HepG2 (cell line): ENCODE measurements at regions not wholly inside any gene's neighbourhood (a gene's known extent, or its start where the extent isn't known, plus 50 kb on each side); places are given as distances from the start of the nearest gene placed in this dataset.

Experiments
- ATAC-seq: fragments of 200-7000 bp; cut with Tn5 transposase; 3 replicates; pipeline ENCODE4 v1.9.1; 2020; ENCODE audit warnings: mild to moderate bottlenecking, moderate library complexity
- BruUV-seq: library from RNA; stranded (reverse); fragments of 400-500 nt; replicated peaks from 2 replicates; lab custom pipeline; 2021; lab: Mats Ljungman, UMichigan
- CTCF ChIA-PET: fragments of 300-600 bp; formaldehyde crosslinking; extraction: SDS; loops from one replicate; lab custom pipeline; 2021; ENCODE audit warnings: low total read pairs, inconsistent platforms, low intra/inter-chr PET ratio; lab: Yijun Ruan, JAX
- POLR2A ChIA-PET: fragments of 350-600 bp; sonication (Branson Sonifier 250); formaldehyde crosslinking; loops from one replicate; lab custom pipeline; 2020; ENCODE audit warnings: antibody characterized with exemption, inconsistent platforms; lab: Yijun Ruan, JAX
- DNase-seq: peaks from one replicate; pipeline ENCODE4 v3.0.0-alpha.2; 2015; ENCODE audit warnings: low spot score
- FAIRE-seq: peaks from 3 replicates; lab custom pipeline; 2011; peaks lifted over from hg19 to GRCh38; lab: Jason Lieb, UNC
- H2AFZ ChIP-seq: one replicate; pipeline ENCODE4 v1.6.1; 2011; ENCODE audit warnings: low read length, inconsistent platforms
- H3K27ac ChIP-seq: fragments of 300-600 bp; 3 replicates; pipeline ENCODE4 v1.8.0; 2011; ENCODE audit warnings: mixed run types, mild to moderate bottlenecking, mixed read lengths, low read length, inconsistent platforms; ENCODE audit not compliant: insufficient read depth; ENCODE audit errors: extremely low read length
- H3K27me3 ChIP-seq, 2 experiments: fragments of 200-600 bp in 1 of 2; 2 replicates in 1 of 2; 3 replicates in 1 of 2; pipeline versions ENCODE4 v1.6.0 to v1.8.0; 2011; ENCODE audit warnings: low read length in 2 of 2, mild to moderate bottlenecking in 2 of 2, moderate library complexity in 2 of 2, inconsistent platforms in 1 of 2; ENCODE audit not compliant: insufficient read depth in 2 of 2, control insufficient read depth in 1 of 2
- H3K36me3 ChIP-seq, 2 experiments: fragments of 200-600 bp in 1 of 2; replicated peaks in 1 of 2; 2 replicates in 1 of 2; 3 replicates in 1 of 2; pipeline versions ENCODE4 v1.5.1 to v1.8.0; 2011; ENCODE audit warnings: low read length in 2 of 2, inconsistent platforms in 1 of 2; ENCODE audit not compliant: insufficient read depth in 2 of 2, control insufficient read depth in 1 of 2
- H3K4me1 ChIP-seq: 2 replicates; pipeline ENCODE4 v1.5.1; 2012; ENCODE audit warnings: low read length, inconsistent platforms; ENCODE audit not compliant: insufficient read depth
- H3K4me2 ChIP-seq: 2 replicates; pipeline ENCODE4 v1.6.0; 2011; ENCODE audit warnings: low read depth, low read length, inconsistent platforms
- H3K4me3 ChIP-seq, 3 experiments: fragments of 200-600 bp in 1 of 3; sonication (generic), shearing (Covaris generic) in 1 of 3; replicated peaks in 1 of 3; 2 replicates each; pipeline ENCODE4 v1.5.1; 2011 to 2016; ENCODE audit warnings: low read length in 3 of 3, inconsistent platforms in 2 of 3, low read depth in 2 of 3, mild to moderate bottlenecking in 2 of 3, control low read depth in 1 of 3, mixed read lengths in 1 of 3; ENCODE audit not compliant: insufficient read depth in 1 of 3
- H3K79me2 ChIP-seq: one replicate; pipeline ENCODE4 v1.6.1; 2011; ENCODE audit warnings: low read length, inconsistent platforms; ENCODE audit not compliant: insufficient read depth
- H3K9ac ChIP-seq: 2 replicates; pipeline ENCODE4 v1.6.0; 2011; ENCODE audit warnings: mild to moderate bottlenecking, low read depth, low read length, inconsistent platforms; ENCODE audit not compliant: insufficient read depth
- H3K9me3 ChIP-seq: 2 replicates; pipeline ENCODE4 v1.5.1; 2012; ENCODE audit warnings: mild to moderate bottlenecking, low read length
- H4K20me1 ChIP-seq: 2 replicates; pipeline ENCODE4 v1.6.0; 2011; ENCODE audit warnings: inconsistent platforms, mild to moderate bottlenecking, low read length, moderate library complexity; ENCODE audit not compliant: insufficient read depth
- DNMT3B ChIP-seq: conservative IDR thresholded peaks from 2 replicates; pipeline ENCODE4 v1.6.1; 2016; ENCODE audit warnings: missing biosample characterization, control low read depth
- HMGA1 ChIP-seq: sonication (generic); formaldehyde crosslinking; conservative IDR thresholded peaks from 2 replicates; pipeline ENCODE4 v1.4.0; 2020; ENCODE audit warnings: missing genetic modification reagents
- KAT8 ChIP-seq: IDR thresholded peaks from 2 replicates; pipeline ENCODE4 v1.6.1; 2016; ENCODE audit warnings: missing genetic modification reagents, missing compliant biosample characterization
- KLF9 ChIP-seq: IDR thresholded peaks from 2 replicates; pipeline ENCODE4 v1.6.1; 2016; ENCODE audit warnings: low read depth
- MTF1 ChIP-seq: sonication (generic); formaldehyde crosslinking; IDR thresholded peaks from 2 replicates; pipeline ENCODE4 v1.5.0; 2020; ENCODE audit warnings: missing genetic modification reagents
- NAIF1 ChIP-seq: sonication (generic); formaldehyde crosslinking; IDR thresholded peaks from 2 replicates; pipeline ENCODE4 v1.5.0; 2020; ENCODE audit warnings: mild to moderate bottlenecking, missing genetic modification reagents, borderline replicate concordance
- NPAS2 ChIP-seq: sonication (generic); formaldehyde crosslinking; IDR thresholded peaks from 2 replicates; pipeline ENCODE4 v1.8.0; 2022; ENCODE audit warnings: mild to moderate bottlenecking, missing genetic modification reagents, borderline replicate concordance
- PLRG1 ChIP-seq: fragments of 450-650 bp; conservative IDR thresholded peaks from 2 replicates; pipeline ENCODE4 v1.6.1; 2016
- ZNF138 ChIP-seq: sonication (generic); formaldehyde crosslinking; IDR thresholded peaks from 2 replicates; pipeline ENCODE4 v1.5.0; 2020; ENCODE audit warnings: mild to moderate bottlenecking, low read depth, missing genetic modification reagents
- ZNF451 ChIP-seq: sonication (generic); formaldehyde crosslinking; IDR thresholded peaks from 2 replicates; pipeline ENCODE4 v1.5.0; 2020; ENCODE audit warnings: mild to moderate bottlenecking, missing genetic modification reagents
- ZNF850 ChIP-seq: sonication (generic); formaldehyde crosslinking; conservative IDR thresholded peaks from 2 replicates; pipeline ENCODE4 v1.9.0; 2021; ENCODE audit warnings: mild to moderate bottlenecking, missing genetic modification reagents
- WGBS: methylation state at CpG from one replicate; pipeline ENCODE4 v1.1.6; 2017; ENCODE audit warnings: low lambda C conversion rate; 5-methylcytosine and 5-hydroxymethylcytosine counted together
- in situ Hi-C: cut with HindIII; loops from 2 replicates; pipeline ENCODE4 v1.10.0; 2017; ENCODE audit warnings: low pct_unique_long_range_greater_than_20kb; ENCODE audit not compliant: extremely low pct_ligation_motif_present
- intact Hi-C: fragments of 100-400 bp; cut with micrococcal nuclease; formaldehyde crosslinking; loops from one replicate; pipeline ENCODE4 v1.10.0; 2022; ENCODE audit not compliant: unreplicated experiment
- TF ChIP-seq, protein P1 (sequence below): sonication (generic); formaldehyde crosslinking; IDR thresholded peaks from 2 replicates; pipeline ENCODE4 v1.8.0; 2022; ENCODE audit warnings: missing genetic modification reagents, mild to moderate bottlenecking, moderate library complexity, borderline replicate concordance
- TF ChIP-seq, protein P2 (sequence below): sonication (generic); formaldehyde crosslinking; IDR thresholded peaks from 2 replicates; pipeline ENCODE4 v1.8.0; 2023; ENCODE audit warnings: mild to moderate bottlenecking, missing genetic modification reagents

DNA sequence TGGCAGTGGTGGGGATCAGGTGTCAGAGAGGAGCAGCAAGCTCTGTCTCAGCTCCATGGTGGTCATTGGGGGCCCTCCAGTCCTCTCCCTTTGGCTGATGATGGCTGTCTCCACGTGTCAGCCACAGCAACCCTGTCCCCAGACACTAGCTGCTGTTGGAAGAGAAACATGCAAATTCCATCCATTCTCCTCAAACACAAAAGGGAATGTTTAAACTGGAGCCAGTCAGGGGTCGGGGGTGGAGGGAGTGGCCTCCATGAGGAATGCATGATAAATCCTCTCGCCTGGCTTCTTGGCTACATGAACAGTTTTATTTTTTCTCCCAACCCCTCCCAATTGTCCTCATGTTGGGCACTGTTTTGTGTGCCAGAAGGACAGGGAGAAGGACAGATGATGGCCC lies 86.4 kb downstream of the EDN3 start (continued):
- TF ChIP-seq, protein P1, sequence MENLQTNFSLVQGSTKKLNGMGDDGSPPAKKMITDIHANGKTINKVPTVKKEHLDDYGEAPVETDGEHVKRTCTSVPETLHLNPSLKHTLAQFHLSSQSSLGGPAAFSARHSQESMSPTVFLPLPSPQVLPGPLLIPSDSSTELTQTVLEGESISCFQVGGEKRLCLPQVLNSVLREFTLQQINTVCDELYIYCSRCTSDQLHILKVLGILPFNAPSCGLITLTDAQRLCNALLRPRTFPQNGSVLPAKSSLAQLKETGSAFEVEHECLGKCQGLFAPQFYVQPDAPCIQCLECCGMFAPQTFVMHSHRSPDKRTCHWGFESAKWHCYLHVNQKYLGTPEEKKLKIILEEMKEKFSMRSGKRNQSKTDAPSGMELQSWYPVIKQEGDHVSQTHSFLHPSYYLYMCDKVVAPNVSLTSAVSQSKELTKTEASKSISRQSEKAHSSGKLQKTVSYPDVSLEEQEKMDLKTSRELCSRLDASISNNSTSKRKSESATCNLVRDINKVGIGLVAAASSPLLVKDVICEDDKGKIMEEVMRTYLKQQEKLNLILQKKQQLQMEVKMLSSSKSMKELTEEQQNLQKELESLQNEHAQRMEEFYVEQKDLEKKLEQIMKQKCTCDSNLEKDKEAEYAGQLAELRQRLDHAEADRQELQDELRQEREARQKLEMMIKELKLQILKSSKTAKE (CRISPR knock-in tag), result no peak

DNA sequence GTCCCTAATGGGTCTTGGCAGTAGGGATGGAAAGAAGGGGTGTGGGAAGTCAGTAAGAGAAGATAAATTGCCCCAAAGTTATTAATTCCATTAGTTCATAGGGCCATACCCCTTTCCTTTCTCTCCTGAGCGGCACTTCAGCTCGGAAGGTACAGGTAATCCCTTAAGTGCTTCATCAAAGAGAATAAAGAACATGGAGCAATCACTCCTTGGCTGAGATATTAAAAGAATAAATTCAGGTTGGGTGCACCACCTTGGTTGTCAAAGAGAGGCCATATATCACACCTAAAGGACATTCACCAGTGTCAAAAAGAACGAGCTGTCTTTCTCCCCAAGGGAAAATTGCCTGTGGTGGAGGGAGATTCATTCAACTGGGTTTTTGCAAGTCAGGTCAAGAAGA lies 87.5 kb downstream of the EDN3 start:
- no peak overlapping the region for H2AFZ ChIP-seq
- intact Hi-C loops (no loop called here), in situ Hi-C loops (no loop called here)
- H3K79me2 ChIP-seq, result no peaks in the 10 kb centered on the region
- no peak for TF ChIP-seq DNMT3B (CRISPR knock-in tag)
- TF ChIP-seq NAIF1 (CRISPR knock-in tag), result no peak
- no peak for TF ChIP-seq KAT8
- TF ChIP-seq ZNF850 (CRISPR knock-in tag), result no peak
- no peak for TF ChIP-seq PLRG1
- POLR2A ChIA-PET, result no interaction called here
- CTCF ChIA-PET, result no interaction called here
- no peaks in the 10 kb centered on the region for H3K36me3 ChIP-seq
- DNase-seq (no peak), ATAC-seq (no peak), FAIRE-seq (no peak)
- no peak overlapping the region for H3K27ac ChIP-seq
- no peaks in the 10 kb centered on the region for H3K9me3 ChIP-seq
- H3K9ac ChIP-seq, result no peak overlapping the region
- 20% methylated on average over 3 of the region's 3 CpGs for WGBS
- no peaks in the 10 kb centered on the region for H3K4me1 ChIP-seq
- H4K20me1 ChIP-seq, result no peaks in the 10 kb centered on the region
- no peak overlapping the region for H3K4me3 ChIP-seq
- no TSS peak for BruUV-seq
- H3K27me3 ChIP-seq, result peaks cover 0 to 12% of the 10 kb centered on the region in 2 experiments; a peak in 4 of 5 replicates
- no peak overlapping the region for H3K4me2 ChIP-seq

DNA sequence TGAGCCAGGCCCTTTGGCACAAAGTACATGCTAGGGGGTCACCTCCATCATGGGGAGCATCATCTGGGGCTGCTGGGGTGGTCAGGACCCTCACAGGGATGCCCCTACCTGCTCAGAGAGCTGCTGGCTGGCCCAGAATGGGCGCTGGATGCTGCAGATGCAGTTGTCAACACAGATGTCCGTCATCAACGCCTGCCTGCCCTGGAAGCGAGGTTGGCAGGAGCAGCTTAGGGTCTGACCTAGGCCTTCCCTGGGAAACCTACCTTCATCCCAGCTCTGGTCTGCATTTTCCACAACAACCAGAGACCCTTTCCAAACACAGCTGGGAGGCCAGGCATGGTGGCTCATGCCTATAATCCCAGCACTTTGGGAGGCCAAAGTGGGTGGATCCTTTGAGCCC lies 88.0 kb downstream of the EDN3 start:
- no peaks in the 10 kb centered on the region for H3K79me2 ChIP-seq
- H3K4me2 ChIP-seq, result no peak overlapping the region
- no peak for TF ChIP-seq KLF9 (CRISPR knock-in tag)
- TF ChIP-seq ZNF138 (CRISPR knock-in tag), result no peak
- TF ChIP-seq HMGA1 (CRISPR knock-in tag), result no peak
- no peak for TF ChIP-seq ZNF451 (CRISPR knock-in tag)
- TF ChIP-seq NPAS2 (CRISPR knock-in tag), result no peak
- TF ChIP-seq, protein P2, sequence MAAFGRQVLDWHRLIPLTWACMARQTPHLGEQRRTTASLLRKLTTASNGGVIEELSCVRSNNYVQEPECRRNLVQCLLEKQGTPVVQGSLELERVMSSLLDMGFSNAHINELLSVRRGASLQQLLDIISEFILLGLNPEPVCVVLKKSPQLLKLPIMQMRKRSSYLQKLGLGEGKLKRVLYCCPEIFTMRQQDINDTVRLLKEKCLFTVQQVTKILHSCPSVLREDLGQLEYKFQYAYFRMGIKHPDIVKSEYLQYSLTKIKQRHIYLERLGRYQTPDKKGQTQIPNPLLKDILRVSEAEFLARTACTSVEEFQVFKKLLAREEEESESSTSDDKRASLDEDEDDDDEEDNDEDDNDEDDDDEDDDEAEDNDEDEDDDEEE (CRISPR knock-in tag), result no peak
- no peak for TF ChIP-seq MTF1
- TF ChIP-seq, all 625 proteins: peak for 0
- no peak overlapping the region for H3K9ac ChIP-seq
- H3K9me3 ChIP-seq, result no peaks in the 10 kb centered on the region
- no peaks in the 10 kb centered on the region for H4K20me1 ChIP-seq
- CTCF ChIA-PET, result no interaction called here
- 0% methylated on average over 4 of the region's 4 CpGs for WGBS
- intact Hi-C loops, result no loop called here
- H3K27ac ChIP-seq, result no peak overlapping the region
- H2AFZ ChIP-seq, result no peak overlapping the region
- no TSS peak for BruUV-seq
- FAIRE-seq (no peak), DNase-seq (no peak), ATAC-seq (no peak)
- in situ Hi-C loops, result no loop called here
- H3K4me1 ChIP-seq, result no peaks in the 10 kb centered on the region
- POLR2A ChIA-PET, result no interaction called here
- peaks cover 0 to 10% of the 10 kb centered on the region in 2 experiments; a peak in 3 of 5 replicates for H3K27me3 ChIP-seq
- H3K36me3 ChIP-seq, result no peaks in the 10 kb centered on the region
- H3K4me3 ChIP-seq, result no peak overlapping the region
